Fibroblast of lung (primary cell): ENCODE measurements at regions not wholly inside any gene's neighbourhood (a gene's known extent, or its start where the extent isn't known, plus 50 kb on each side); places are given as distances from the start of the nearest gene placed in this dataset.

Experiments used
- DNase-seq, 2 donors: peaks; one replicate each; pipeline versions ENCODE4 v3.0.0 to v3.0.0-alpha.2; 2010; ENCODE audit warnings: low read depth in 2 of 2
- H2AFZ ChIP-seq: 2 replicates; pipeline ENCODE4 v1.5.1; 2012; ENCODE audit warnings: low read length, control low read depth, inconsistent platforms
- H3K27ac ChIP-seq: 2 replicates; pipeline ENCODE4 v1.5.1; 2011; ENCODE audit warnings: low read length, control low read depth; ENCODE audit not compliant: insufficient read depth
- H3K27me3 ChIP-seq: 2 replicates; pipeline ENCODE4 v1.5.1; 2011; ENCODE audit warnings: mild to moderate bottlenecking, low read length; ENCODE audit not compliant: control insufficient read depth, insufficient read depth
- H3K36me3 ChIP-seq: 2 replicates; pipeline ENCODE4 v1.5.1; 2011; ENCODE audit warnings: low read length; ENCODE audit not compliant: control insufficient read depth, insufficient read depth
- H3K4me1 ChIP-seq: 2 replicates; pipeline ENCODE4 v1.5.1; 2011; ENCODE audit warnings: low read length; ENCODE audit not compliant: control insufficient read depth, insufficient read depth; ENCODE audit errors: extremely low read depth
- H3K4me2 ChIP-seq: 2 replicates; pipeline ENCODE4 v1.5.1; 2011; ENCODE audit warnings: low read length, control low read depth; ENCODE audit not compliant: insufficient read depth; ENCODE audit errors: extremely low read depth
- H3K4me3 ChIP-seq, 4 experiments: fragments of 200-600 bp in 1 of 4; sonication (generic) in 1 of 4; replicated peaks in 1 of 4; 2 replicates each; pipeline ENCODE4 v1.5.1; 2011 to 2016; ENCODE audit warnings: low read length in 4 of 4, low read depth in 3 of 4, mild to moderate bottlenecking in 3 of 4, control low read depth in 2 of 4, inconsistent platforms in 1 of 4, mixed read lengths in 1 of 4; ENCODE audit not compliant: insufficient read depth in 1 of 4; ENCODE audit errors: control extremely low read depth in 1 of 4
- H3K79me2 ChIP-seq: 2 replicates; pipeline ENCODE4 v1.5.1; 2012; ENCODE audit warnings: mild to moderate bottlenecking, low read length, inconsistent platforms; ENCODE audit not compliant: control insufficient read depth, insufficient read depth
- H3K9ac ChIP-seq: 2 replicates; pipeline ENCODE4 v1.5.1; 2011; ENCODE audit warnings: mild to moderate bottlenecking, low read length, control low read depth; ENCODE audit not compliant: insufficient read depth
- H3K9me3 ChIP-seq: 2 replicates; pipeline ENCODE4 v1.5.1; 2012; ENCODE audit warnings: low read depth, low read length; ENCODE audit not compliant: control insufficient read depth, insufficient read depth
- H4K20me1 ChIP-seq: 2 replicates; pipeline ENCODE4 v1.5.1; 2011; ENCODE audit warnings: low read length; ENCODE audit not compliant: control insufficient read depth, insufficient read depth; ENCODE audit errors: extremely low read depth
- CTCF ChIP-seq, 2 donors: IDR thresholded peaks in 1 of 2; conservative IDR thresholded peaks in 1 of 2; 1 replicate in 1 of 2; 2 replicates in 1 of 2; pipeline ENCODE4 v1.5.1; 2011 to 2012; ENCODE audit warnings: low read length in 2 of 2, control low read depth in 1 of 2, inconsistent platforms in 1 of 2, low read depth in 1 of 2, mild to moderate bottlenecking in 1 of 2
- EZH2 ChIP-seq: IDR thresholded peaks from 2 replicates; pipeline ENCODE4 v1.5.1; 2012; ENCODE audit warnings: low read length, control low read depth, mild to moderate bottlenecking; ENCODE audit errors: missing control alignments

DNA sequence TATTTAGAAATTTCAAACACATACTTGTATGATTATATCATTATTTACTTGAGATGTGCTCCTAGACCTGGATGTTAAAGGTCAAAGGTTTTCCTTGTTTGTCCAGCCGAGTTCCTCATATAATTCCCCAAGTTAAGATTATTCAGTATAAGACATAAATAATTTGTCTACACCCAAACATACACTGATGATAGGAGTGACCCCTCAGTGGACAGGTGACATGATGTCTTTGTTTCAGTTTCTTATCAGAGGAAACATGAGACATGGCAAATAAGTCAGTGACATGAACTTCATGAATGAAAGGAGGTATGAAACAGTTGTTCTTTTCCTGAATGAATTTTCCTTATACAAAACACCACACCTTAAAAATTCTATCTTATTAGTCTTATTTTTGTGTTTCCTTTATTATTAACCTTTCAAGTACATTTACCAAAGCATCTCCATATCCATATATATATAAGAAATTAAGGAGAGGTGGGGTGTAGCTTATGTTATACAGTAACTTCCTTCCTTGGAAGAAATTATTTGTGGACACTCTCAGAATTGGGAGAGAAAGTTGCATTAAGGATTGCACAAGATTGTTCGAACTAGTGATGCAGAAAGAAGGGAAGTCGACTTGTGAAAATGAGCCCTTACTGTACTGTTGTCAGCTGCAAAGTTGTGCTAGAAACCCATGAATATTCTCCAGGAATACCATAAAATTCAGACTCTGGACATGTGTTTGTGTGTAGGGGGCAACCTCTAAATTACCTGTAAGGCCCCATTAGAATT is 60.5 kb downstream of the POM121L12 start:
- H3K9ac ChIP-seq, result no peak overlapping the region
- H2AFZ ChIP-seq, result no peak overlapping the region
- no peaks in the 10 kb centered on the region for H3K79me2 ChIP-seq
- H3K36me3 ChIP-seq, result no peaks in the 10 kb centered on the region
- H3K27me3 ChIP-seq, result no peaks in the 10 kb centered on the region
- H4K20me1 ChIP-seq, result no peaks in the 10 kb centered on the region
- H3K9me3 ChIP-seq, result no peaks in the 10 kb centered on the region
- H3K27ac ChIP-seq, result no peak overlapping the region
- no peak for DNase-seq
- no peak overlapping the region for H3K4me3 ChIP-seq
- TF ChIP-seq CTCF (conservative IDR thresholded peaks at IDR 0.05 in 1 of 2, IDR thresholded peaks at IDR 0.05 in 1 of 2; ENCODE audit: low read depth in 1 of 2, low read length in 2 of 2) (no peak), EZH2 (no peak)
- no peak overlapping the region for H3K4me2 ChIP-seq
- H3K4me1 ChIP-seq, result no peaks in the 10 kb centered on the region

- H4K20me1 ChIP-seq, result no peaks in the 10 kb centered on the region
- H3K27me3 ChIP-seq, result no peaks in the 10 kb centered on the region
- no peaks in the 10 kb centered on the region for H3K36me3 ChIP-seq
- DNase-seq, result no peak
- no peaks in the 10 kb centered on the region for H3K4me1 ChIP-seq
- no peak overlapping the region for H3K9ac ChIP-seq
- H3K4me2 ChIP-seq, result no peak overlapping the region
- no peak overlapping the region for H3K4me3 ChIP-seq
- no peak overlapping the region for H3K27ac ChIP-seq
- TF ChIP-seq CTCF (conservative IDR thresholded peaks at IDR 0.05 in 1 of 2, IDR thresholded peaks at IDR 0.05 in 1 of 2; ENCODE audit: low read depth in 1 of 2, low read length in 2 of 2), result no peak
- TF ChIP-seq EZH2, result no peak
- no peaks in the 10 kb centered on the region for H3K9me3 ChIP-seq
- no peaks in the 10 kb centered on the region for H3K79me2 ChIP-seq
- H2AFZ ChIP-seq, result no peak overlapping the region
These were observed 64.7 kb downstream of the POM121L12 start for GRCh38 chr7:53100091-53100490.

GRCh38 chr7:53101026-53101425 is 65.6 kb downstream of the POM121L12 start:
- H3K4me3 ChIP-seq, result no peak overlapping the region
- no peaks in the 10 kb centered on the region for H3K4me1 ChIP-seq
- H4K20me1 ChIP-seq, result no peaks in the 10 kb centered on the region
- H3K27me3 ChIP-seq, result no peaks in the 10 kb centered on the region
- no peak overlapping the region for H3K9ac ChIP-seq
- no peaks in the 10 kb centered on the region for H3K79me2 ChIP-seq
- H3K36me3 ChIP-seq, result no peaks in the 10 kb centered on the region
- H2AFZ ChIP-seq, result no peak overlapping the region
- TF ChIP-seq EZH2, result no peak
- no peak for TF ChIP-seq CTCF (conservative IDR thresholded peaks at IDR 0.05 in 1 of 2, IDR thresholded peaks at IDR 0.05 in 1 of 2; ENCODE audit: low read depth in 1 of 2, low read length in 2 of 2)
- no peaks in the 10 kb centered on the region for H3K9me3 ChIP-seq
- DNase-seq, result no peak
- no peak overlapping the region for H3K27ac ChIP-seq
- no peak overlapping the region for H3K4me2 ChIP-seq
